ENCODE measurements at regions not wholly inside any gene's neighbourhood (a gene's known extent, or its start where the extent isn't known, plus 50 kb on each side); places are given as distances from the start of the nearest gene placed in this dataset.
"Not testable (repeated sequence)": the region's sequence is repeated elsewhere in the genome, so short reads cannot be mapped to it uniquely, and the experiment has no call there.

DNA sequence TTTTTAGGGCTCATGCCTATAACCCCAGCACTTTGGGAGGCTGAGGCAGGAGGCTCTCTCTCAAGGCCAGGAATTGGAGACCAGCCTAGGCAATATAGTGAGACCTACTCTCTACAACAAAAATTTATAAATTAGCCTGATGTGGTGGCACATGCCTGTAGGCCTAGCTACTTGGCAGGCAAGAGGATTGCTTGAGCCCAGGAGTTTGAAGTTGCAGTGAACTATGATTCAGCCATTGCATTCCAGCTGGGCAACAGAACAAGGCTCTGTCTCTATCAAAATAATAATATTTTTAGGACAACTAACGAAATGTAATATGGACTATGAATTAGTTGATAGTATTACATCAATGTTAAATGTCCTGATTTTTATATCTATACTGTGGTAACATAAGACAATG lies 68.8 kb upstream of the ARID1A start:
- Mint-ChIP-seq H3K36me3 (ENCODE audit: low read depth) (no peaks in the 10 kb centered on the region), H3K4me3 (no peak overlapping the region), H3K4me1 (no peaks in the 10 kb centered on the region), H3K27me3 (ENCODE audit: low read depth) (no peaks in the 10 kb centered on the region), H3K9me3 (no peaks in the 10 kb centered on the region), H3K27ac (ENCODE audit: unreplicated experiment) (no peak overlapping the region)
- DNase-seq (ENCODE audit: low read depth, low spot score), result no peak
- TF ChIP-seq, protein P1, sequence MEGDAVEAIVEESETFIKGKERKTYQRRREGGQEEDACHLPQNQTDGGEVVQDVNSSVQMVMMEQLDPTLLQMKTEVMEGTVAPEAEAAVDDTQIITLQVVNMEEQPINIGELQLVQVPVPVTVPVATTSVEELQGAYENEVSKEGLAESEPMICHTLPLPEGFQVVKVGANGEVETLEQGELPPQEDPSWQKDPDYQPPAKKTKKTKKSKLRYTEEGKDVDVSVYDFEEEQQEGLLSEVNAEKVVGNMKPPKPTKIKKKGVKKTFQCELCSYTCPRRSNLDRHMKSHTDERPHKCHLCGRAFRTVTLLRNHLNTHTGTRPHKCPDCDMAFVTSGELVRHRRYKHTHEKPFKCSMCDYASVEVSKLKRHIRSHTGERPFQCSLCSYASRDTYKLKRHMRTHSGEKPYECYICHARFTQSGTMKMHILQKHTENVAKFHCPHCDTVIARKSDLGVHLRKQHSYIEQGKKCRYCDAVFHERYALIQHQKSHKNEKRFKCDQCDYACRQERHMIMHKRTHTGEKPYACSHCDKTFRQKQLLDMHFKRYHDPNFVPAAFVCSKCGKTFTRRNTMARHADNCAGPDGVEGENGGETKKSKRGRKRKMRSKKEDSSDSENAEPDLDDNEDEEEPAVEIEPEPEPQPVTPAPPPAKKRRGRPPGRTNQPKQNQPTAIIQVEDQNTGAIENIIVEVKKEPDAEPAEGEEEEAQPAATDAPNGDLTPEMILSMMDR (conservative IDR thresholded peaks at IDR 0.05), result no peak

DNA sequence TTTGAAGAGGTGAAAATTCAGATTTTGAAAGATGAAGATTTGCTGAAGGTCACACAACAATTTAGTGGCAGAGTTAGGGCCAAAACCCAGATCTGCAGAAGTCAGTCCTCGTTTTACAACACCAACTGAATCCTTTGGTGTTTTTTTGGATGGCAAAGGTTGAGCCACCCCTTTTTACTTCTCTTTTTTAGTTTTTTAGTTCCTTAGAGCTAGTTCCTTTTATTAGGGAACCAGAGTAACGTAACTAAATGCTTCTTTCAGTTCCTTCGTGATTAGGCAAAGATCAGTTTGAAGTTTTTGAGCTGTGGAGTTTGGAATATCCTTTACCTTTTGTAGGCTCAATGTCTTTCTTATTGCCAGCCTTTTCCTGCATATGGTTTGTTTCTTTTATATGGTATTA lies 67.9 kb upstream of the ARID1A start:
- TF ChIP-seq, protein P1 (conservative IDR thresholded peaks at IDR 0.05), result no peak
- H3K27ac Mint-ChIP-seq (ENCODE audit: unreplicated experiment), result no peak overlapping the region
- no peaks in the 10 kb centered on the region for H3K4me1 Mint-ChIP-seq
- H3K9me3 Mint-ChIP-seq, result no peaks in the 10 kb centered on the region
- no peaks in the 10 kb centered on the region for H3K27me3 Mint-ChIP-seq (ENCODE audit: low read depth)
- no peak for DNase-seq (ENCODE audit: low read depth, low spot score)
- H3K36me3 Mint-ChIP-seq (ENCODE audit: low read depth), result no peaks in the 10 kb centered on the region
- H3K4me3 Mint-ChIP-seq, result no peak overlapping the region

DNA sequence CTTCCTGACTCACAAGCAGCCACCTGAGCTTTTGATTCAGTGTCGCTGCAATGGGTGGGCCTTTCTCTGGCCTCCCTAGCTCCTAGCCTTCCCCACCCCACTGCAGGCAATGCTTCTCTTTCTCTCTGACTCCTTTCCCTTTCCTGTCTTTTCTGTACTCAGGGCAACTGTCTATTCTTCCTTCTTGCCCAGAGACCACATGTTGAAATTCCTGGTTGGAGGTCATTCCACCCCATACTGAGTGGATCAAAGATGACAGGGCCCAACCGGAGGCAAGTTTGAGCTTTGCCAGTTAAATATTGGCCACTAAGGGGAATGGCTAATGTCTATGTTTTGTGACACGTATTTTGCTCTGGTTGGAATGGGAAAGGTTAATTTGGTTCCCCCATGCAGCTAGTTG lies 65.2 kb upstream of the ARID1A start:
- H3K27me3 Mint-ChIP-seq (ENCODE audit: low read depth), result no peaks in the 10 kb centered on the region
- H3K27ac Mint-ChIP-seq (ENCODE audit: unreplicated experiment), result peak overlapping the region; percentile 60
- no peak overlapping the region for H3K4me3 Mint-ChIP-seq
- no peaks in the 10 kb centered on the region for H3K36me3 Mint-ChIP-seq (ENCODE audit: low read depth)
- H3K9me3 Mint-ChIP-seq, result no peaks in the 10 kb centered on the region
- no peak for DNase-seq (ENCODE audit: low read depth, low spot score)
- TF ChIP-seq, protein P1 (conservative IDR thresholded peaks at IDR 0.05), result no peak
- H3K4me1 Mint-ChIP-seq, result no peaks in the 10 kb centered on the region

DNA sequence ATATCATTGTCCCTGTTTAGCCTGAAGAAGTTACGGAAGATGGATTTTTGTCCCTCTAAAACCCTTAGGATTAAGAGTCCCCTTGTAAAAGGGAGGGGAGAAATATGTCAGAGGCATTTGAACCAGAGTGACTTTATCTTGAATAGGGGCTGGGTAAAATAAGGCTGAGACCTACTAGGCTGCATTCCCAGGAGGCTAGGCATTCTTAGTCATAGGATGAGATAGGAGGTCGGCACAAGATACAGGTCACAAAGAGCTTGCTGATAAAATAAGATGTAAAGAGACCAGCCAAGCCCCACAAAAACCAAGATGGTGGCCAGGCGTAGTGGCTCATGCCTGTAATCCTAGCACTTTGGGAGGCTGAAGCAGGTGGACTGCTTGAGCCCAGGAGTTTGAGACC lies 60.0 kb upstream of the ARID1A start:
- H3K27ac Mint-ChIP-seq (ENCODE audit: unreplicated experiment); H3K4me1 Mint-ChIP-seq; H3K9me3 Mint-ChIP-seq; H3K4me3 Mint-ChIP-seq; H3K36me3 Mint-ChIP-seq (ENCODE audit: low read depth); H3K27me3 Mint-ChIP-seq (ENCODE audit: low read depth); DNase-seq (ENCODE audit: low read depth, low spot score): not testable (repeated sequence)

DNA sequence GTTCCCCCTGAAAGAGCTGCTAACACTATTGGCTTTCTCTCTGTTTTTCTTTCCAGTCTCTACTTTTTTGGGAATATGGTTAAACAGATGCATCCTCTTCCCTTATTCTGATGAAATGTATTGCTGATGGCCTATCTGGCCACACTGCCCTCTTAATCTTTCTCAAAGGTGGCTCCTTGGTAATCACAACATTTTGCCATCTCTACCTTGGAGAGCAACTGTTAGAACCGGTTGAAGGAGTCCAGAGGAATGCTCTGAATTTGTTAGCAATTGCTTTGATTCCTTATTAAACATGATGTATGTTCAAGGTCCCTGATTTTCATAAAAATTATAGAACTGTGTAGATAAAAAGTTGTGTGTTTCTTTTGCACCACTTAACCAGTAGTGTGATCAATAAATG lies 50.1 kb upstream of the ARID1A start:
- Mint-ChIP-seq H3K4me3 (no peak overlapping the region), H3K27me3 (ENCODE audit: low read depth) (no peaks in the 10 kb centered on the region), H3K9me3 (no peaks in the 10 kb centered on the region), H3K4me1 (no peaks in the 10 kb centered on the region), H3K36me3 (ENCODE audit: low read depth) (no peaks in the 10 kb centered on the region), H3K27ac (ENCODE audit: unreplicated experiment) (no peak overlapping the region)
- no peak for DNase-seq (ENCODE audit: low read depth, low spot score)
- TF ChIP-seq, protein P1 (conservative IDR thresholded peaks at IDR 0.05), result no peak
